DMS 273 (cell line): ENCODE measurements at regions not wholly inside any gene's neighbourhood (a gene's known extent, or its start where the extent isn't known, plus 50 kb on each side); places are given as distances from the start of the nearest gene placed in this dataset.

Experiments used
- DNase-seq: peaks from one replicate; lab custom pipeline; 2025; ENCODE audit not compliant: unreplicated experiment; lab: John Stamatoyannopoulos, UW

GRCh38 chr3:104763007-104763406 lies 603.7 kb upstream of the ALCAM start:
- peak; percentile 15 for DNase-seq

DNA sequence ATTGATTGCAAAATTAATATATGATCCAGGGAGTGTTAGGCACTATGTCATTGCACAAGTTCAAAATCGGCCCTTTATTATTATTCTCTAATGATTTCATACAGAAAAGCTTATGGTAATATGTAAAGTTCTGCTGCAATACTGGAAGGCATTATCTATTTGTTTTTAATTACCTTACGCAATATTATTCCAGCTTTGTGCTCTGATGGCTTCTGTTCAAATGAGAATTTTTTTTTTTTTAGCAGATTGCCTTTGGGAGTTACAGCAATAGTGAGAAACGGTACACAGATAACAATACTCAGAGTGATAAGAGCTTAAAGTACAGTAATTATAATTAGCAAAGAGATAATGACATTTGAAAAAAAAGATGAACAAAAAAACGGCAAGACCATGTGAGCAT lies 602.2 kb upstream of the ALCAM start:
- no peak for DNase-seq

GRCh38 chr3:104768886-104769285 lies 597.8 kb upstream of the ALCAM start:
- DNase-seq = no peak

- no peak for DNase-seq
Measured at GRCh38 chr3:104779324-104779723, 587.4 kb upstream of the ALCAM start.

- no peak for DNase-seq
Measured at GRCh38 chr3:104781112-104781511, 585.6 kb upstream of the ALCAM start.

- no peak for DNase-seq
Measured at GRCh38 chr3:104785947-104786346, 580.8 kb upstream of the ALCAM start.

- DNase-seq = no peak
Measured at GRCh38 chr3:104787306-104787705, 579.4 kb upstream of the ALCAM start.

DNA sequence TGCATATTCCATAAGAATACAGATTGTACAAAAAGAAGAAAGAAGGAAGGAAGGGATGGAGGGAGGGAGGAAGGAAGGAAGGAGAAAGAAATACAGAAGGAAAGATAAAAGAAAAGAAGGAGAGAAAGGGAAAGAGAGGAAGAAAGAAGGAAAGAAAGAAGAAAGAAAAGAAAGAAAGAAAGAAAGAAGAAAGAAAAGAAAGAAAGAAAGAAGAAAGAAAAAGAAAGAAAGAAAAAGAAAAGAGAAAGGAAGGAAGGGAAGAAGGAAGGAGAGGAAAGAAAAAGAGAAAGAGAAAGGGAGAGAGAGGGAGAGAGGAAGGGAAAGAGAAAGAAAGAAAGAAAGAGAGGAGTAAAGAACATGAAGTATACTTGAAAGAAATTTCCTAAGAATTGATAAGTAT lies 577.9 kb upstream of the ALCAM start:
- no peak for DNase-seq

DNA sequence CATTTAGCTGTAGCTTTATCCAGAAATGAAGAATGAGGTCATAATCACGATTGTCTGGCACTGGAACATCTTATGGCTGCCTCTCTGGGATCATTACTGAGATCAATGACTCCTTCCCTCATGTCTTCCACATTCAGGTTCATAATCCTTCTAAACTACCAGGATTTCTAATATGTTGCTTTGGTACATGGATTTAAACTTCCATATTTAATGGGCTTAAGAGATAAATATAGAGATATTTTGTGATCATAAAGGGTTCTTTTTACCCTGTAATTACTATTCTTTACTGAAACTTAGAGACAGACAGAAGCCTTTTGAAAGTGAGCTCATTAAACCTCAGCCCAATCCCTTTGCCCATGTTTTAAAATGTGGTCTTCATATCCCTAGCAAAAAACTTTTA lies 575.4 kb upstream of the ALCAM start:
- no peak for DNase-seq

- no peak for DNase-seq
Measured at GRCh38 chr3:104796556-104796955, 570.2 kb upstream of the ALCAM start.

DNA sequence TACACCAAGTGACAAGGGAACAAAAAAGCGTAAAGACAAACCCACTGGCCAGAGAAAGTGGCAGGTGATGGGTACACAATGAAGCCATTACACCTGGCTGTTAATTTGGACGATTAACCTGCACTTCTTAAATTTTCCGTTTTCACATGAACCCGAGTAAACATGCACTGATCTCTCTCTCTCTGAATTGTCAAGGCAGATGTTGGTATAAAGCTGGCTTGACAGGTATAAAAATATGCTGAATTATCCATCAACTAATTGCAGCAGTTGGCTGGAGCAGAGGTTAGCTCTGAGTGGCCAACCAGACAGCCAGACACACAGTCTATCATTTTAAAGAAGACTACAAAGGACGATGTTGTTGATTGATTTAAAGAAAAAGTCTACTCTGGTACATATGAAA lies 561.7 kb upstream of the ALCAM start:
- no peak for DNase-seq

GRCh38 chr3:104805508-104805907 lies 561.2 kb upstream of the ALCAM start:
- DNase-seq = no peak

- no peak for DNase-seq
Measured at GRCh38 chr3:104810896-104811295, 555.8 kb upstream of the ALCAM start.

- DNase-seq = no peak
Measured at GRCh38 chr3:104816008-104816407, 550.7 kb upstream of the ALCAM start.

GRCh38 chr3:104816716-104817115 lies 550.0 kb upstream of the ALCAM start:
- no peak for DNase-seq

DNA sequence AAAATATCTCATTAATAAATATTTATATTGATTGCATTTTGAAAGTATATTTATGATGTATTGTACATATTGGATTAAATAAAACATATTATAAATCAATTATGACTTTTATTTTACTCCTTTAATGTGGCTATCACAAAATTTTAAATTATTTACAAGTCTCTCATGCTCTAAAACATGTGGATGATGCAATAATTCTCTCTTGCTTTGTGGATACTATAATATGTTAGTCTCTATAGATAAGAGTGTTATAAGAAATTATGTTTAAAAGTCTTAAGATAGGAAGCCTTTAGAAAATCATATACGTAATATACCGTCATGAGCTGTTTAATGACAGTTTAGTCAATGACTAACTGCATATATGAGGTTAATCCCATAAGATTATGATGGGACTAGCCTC lies 547.4 kb upstream of the ALCAM start:
- no peak for DNase-seq

DNA sequence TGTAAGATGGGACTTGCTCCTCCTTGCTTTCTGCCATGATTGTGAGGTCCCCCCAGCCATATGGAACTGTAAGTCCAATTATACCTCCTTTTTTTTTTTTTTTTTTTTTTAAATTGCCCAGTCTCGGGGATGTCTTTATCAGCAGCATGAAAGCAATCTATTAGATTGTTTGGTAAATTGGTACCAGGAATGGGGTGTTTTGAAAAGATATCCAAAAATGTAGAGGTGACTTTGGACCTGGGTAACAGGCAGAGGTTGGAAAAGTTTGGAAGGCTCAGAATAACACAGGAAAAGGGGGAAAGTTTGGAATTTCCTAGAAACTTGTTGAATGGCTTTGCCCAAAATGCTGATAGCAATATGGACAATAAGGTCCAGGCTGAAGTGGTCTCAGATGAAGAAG lies 545.8 kb upstream of the ALCAM start:
- no peak for DNase-seq

DNA sequence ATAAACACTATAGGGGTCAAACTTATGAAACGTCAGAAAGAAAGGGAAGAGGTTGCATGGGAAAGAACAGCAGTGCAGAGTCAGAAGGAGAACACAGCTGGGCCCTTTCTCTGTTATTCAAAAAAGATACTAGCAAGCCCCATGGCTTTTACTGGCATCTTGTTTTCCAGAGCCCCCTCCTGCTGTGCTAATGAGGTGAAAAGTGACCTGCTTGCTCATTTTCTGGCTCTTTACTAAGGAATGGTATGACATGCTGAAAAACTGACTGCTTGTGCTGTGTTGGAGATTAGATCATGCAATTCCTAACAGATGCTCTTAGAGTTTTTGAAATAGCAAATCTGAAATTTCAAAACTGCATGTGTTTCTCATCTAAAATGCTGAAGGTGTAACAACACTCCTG lies 541.6 kb upstream of the ALCAM start:
- DNase-seq = peak; percentile 76

DNA sequence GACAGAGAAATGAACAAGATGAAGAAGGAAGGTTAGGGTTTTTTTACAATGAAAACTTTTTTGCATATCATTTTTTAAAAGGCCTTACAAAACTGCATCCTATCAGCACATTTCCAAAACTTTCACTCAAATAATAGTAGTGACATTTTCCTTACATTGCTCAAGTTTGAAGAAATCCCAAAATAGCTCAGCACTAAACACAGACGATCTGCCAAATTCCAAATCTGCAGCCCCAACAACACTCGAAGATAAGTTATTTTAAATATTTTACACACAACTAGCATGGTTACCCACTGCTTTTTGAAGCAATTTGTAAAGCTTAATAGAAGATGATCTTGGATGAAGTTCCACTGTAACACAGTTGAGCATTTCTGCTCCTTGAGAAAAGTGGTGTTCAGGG lies 535.6 kb upstream of the ALCAM start:
- DNase-seq = no peak

DNA sequence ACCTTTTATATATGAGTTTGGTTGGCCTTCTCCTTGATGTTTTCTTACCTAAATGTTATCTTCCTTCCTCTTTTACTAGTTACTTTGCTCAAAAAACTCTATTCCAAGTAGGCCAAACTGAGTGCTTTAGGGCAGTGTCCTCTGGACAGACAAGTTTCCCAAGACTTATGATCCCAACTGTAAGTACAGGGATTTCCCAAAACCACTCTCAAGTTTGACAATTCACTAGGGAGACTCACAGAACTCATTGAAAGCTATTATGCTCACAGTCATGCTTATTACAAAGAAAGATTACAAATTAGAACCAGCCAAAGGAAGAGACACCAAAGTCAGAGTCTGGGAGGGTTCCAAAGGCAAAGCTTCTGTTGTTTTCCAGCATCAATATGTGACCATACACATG lies 534.2 kb upstream of the ALCAM start:
- no peak for DNase-seq

- no peak for DNase-seq
Measured at GRCh38 chr3:104835376-104835775, 531.3 kb upstream of the ALCAM start.

GRCh38 chr3:104846270-104846669 lies 520.4 kb upstream of the ALCAM start:
- no peak for DNase-seq

- no peak for DNase-seq
Measured at GRCh38 chr3:104849070-104849469, 517.6 kb upstream of the ALCAM start.

DNA sequence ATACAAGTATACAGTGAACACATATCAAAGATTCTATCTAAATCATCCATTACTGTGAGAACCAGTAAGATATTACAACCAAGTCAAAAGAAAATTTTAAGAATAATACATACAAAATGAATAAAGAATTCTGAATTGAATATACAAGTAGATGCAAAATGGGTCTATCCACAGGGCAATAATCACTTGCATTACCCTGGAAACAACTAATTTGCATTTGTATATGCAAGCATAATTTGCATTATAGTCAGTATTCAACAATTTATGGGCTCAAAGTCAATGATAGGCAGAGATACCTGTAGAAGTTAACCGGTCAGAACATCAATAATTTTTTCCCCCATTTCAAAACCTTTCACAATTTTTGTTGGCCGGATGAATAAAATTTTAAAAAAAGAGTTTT lies 512.2 kb upstream of the ALCAM start:
- no peak for DNase-seq
